Natural killer cell (primary cell): ENCODE measurements at regions not wholly inside any gene's neighbourhood (a gene's known extent, or its start where the extent isn't known, plus 50 kb on each side); places are given as distances from the start of the nearest gene placed in this dataset.
"Not testable (repeated sequence)": the region's sequence is repeated elsewhere in the genome, so short reads cannot be mapped to it uniquely, and the experiment has no call there.

Source experiments
- ATAC-seq, 3 donors: fragments of 150-1000 bp in 2 of 3; fragments of 200-7000 bp in 1 of 3; cut with Tn5 transposase; 1 replicate in 1 of 3; 2 replicates in 2 of 3; pipeline ENCODE4 v1.10.0; 2021; ENCODE audit warnings: mild to moderate bottlenecking in 2 of 3, moderate library complexity in 2 of 3
- DNase-seq, 2 donors: peaks; one replicate each; pipeline versions ENCODE4 v3.0.0 to v3.0.0-alpha.2; 2013 to 2021; ENCODE audit warnings: mixed read lengths in 1 of 2
- H3K27ac ChIP-seq: one replicate; pipeline ENCODE4 v1.5.1; 2013; ENCODE audit warnings: mild to moderate bottlenecking, low read length
- H3K27me3 ChIP-seq: one replicate; pipeline ENCODE4 v1.6.1; 2013; ENCODE audit warnings: low read length; ENCODE audit not compliant: control insufficient read depth, insufficient read depth
- H3K36me3 ChIP-seq: one replicate; pipeline ENCODE4 v1.6.1; 2013; ENCODE audit warnings: low read length; ENCODE audit not compliant: control insufficient read depth, insufficient read depth
- H3K4me1 ChIP-seq: one replicate; pipeline ENCODE4 v1.6.1; 2013; ENCODE audit warnings: low read length; ENCODE audit not compliant: control insufficient read depth, insufficient read depth
- H3K4me3 ChIP-seq: one replicate; pipeline ENCODE4 v1.5.1; 2013; ENCODE audit warnings: low read length
- H3K9me3 ChIP-seq: one replicate; pipeline ENCODE4 v1.6.1; 2013; ENCODE audit warnings: low read length; ENCODE audit not compliant: control insufficient read depth, insufficient read depth
- H3K27ac Mint-ChIP-seq, 2 donors: one replicate each; pipeline ENCODE4 v1.8.0; 2022; ENCODE audit warnings: mild to moderate bottlenecking in 2 of 2, mixed read lengths in 2 of 2, moderate library complexity in 1 of 2
- H3K27me3 Mint-ChIP-seq, 2 donors: one replicate each; pipeline ENCODE4 v1.8.0; 2022; ENCODE audit warnings: low read depth in 2 of 2, mixed read lengths in 2 of 2
- H3K36me3 Mint-ChIP-seq: one replicate; pipeline ENCODE4 v1.8.0; 2022; ENCODE audit warnings: mixed read lengths
- H3K4me1 Mint-ChIP-seq, 2 donors: one replicate each; pipeline ENCODE4 v1.8.0; 2022; ENCODE audit warnings: mixed read lengths in 2 of 2
- H3K4me3 Mint-ChIP-seq: one replicate; pipeline ENCODE4 v1.8.0; 2022; ENCODE audit warnings: mild to moderate bottlenecking, moderate library complexity, mixed read lengths
- H3K9me3 Mint-ChIP-seq, 2 donors: one replicate each; pipeline ENCODE4 v1.8.0; 2022; ENCODE audit warnings: mixed read lengths in 2 of 2
- whole genome bisulfite sequencing: methylation state at CpG from one replicate; pipeline ENCODE4 v1.1.7; 2013; ENCODE audit warnings: missing lambda C conversion rate; ENCODE audit not compliant: insufficient coverage; 5-methylcytosine and 5-hydroxymethylcytosine counted together
- intact Hi-C: fragments of 100-400 bp; cut with micrococcal nuclease; formaldehyde crosslinking; loops from one replicate; pipeline ENCODE4 v1.14.2; 2022
- TF ChIP-seq, protein P1 (sequence below): fragments of 200-600 bp; IDR thresholded peaks from one replicate; pipeline ENCODE4 v1.8.0; 2022; ENCODE audit warnings: antibody characterized with exemption

DNA sequence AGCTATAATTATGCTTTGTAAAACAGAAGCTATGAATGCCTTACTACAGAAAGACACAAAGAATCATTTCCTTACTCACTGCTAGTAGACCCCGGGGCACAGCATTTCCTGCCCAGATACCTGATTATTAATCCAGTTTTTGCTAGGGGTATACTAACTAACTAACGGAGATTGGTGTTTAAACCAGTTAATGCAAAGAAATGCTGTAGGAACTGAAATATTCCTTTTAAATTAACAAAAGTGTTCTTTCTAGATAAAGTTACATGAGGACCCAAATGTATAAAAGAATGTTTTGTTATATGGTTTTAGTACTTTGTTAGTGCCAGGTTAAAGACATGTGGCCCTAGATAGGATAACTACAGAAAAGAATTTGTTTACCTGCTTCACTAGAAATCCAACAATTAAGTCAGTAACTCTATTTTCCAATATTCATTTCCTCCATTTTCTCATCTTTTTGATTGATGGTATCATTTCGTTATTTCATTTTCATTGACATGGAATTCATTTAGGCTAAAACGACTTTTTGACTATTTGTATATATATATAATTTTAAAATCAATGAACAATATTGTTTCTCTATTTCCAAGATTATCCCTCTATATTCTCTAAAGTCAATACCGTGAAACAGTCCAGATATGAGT, 169.0 kb downstream of the USP22 start:
- peaks cover 13 to 32% of the 10 kb centered on the region in 2 donors for H3K27me3 Mint-ChIP-seq
- H3K9me3 Mint-ChIP-seq, H3K9me3 ChIP-seq, H3K4me1 Mint-ChIP-seq, H3K27me3 ChIP-seq, intact Hi-C loops, H3K36me3 Mint-ChIP-seq, H3K27ac ChIP-seq, DNase-seq, H3K4me3 Mint-ChIP-seq, H3K4me3 ChIP-seq, H3K36me3 ChIP-seq, H3K4me1 ChIP-seq, ATAC-seq, H3K27ac Mint-ChIP-seq: not testable (repeated sequence)
- WGBS, result 67% methylated on average over 1 of the region's 5 CpGs

DNA sequence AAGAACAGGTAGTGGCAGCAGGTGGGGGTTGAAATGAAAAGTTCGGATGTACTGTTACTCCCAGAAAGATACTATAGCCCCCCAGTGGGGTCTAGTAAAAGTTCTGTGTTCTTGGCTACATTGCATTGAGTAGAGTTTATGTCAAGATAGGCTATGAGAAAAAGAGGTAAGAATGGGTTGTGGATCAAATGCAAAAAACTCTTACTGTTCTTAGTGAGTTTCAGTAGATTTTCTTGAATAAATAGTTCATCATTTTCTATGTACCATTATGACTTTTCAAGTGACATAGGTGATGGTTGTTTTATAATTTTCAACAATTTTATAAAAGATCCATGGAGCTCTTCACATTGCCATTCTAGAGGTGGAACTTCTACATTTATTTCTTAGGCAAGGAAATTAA, 165.4 kb downstream of the USP22 start:
- H3K36me3 Mint-ChIP-seq, H3K4me1 ChIP-seq, H3K4me1 Mint-ChIP-seq, H3K27ac ChIP-seq, intact Hi-C loops, ATAC-seq, H3K27me3 ChIP-seq, H3K9me3 ChIP-seq, H3K9me3 Mint-ChIP-seq, H3K4me3 Mint-ChIP-seq, H3K27ac Mint-ChIP-seq, H3K36me3 ChIP-seq, DNase-seq, H3K4me3 ChIP-seq: not testable (repeated sequence)
- WGBS, result no CpG with 5 or more reads among the region's 1 CpG
- peaks cover 15 to 47% of the 10 kb centered on the region in 2 donors for H3K27me3 Mint-ChIP-seq

- intact Hi-C loops, result no loop called here
- peaks cover 8 to 19% of the 10 kb centered on the region in 2 donors for H3K27me3 Mint-ChIP-seq
- no peaks in the 10 kb centered on the region for H3K27me3 ChIP-seq
- H3K27ac ChIP-seq, result no peak overlapping the region
- no peaks in the 10 kb centered on the region for H3K9me3 Mint-ChIP-seq
- H3K36me3 ChIP-seq, result no peaks in the 10 kb centered on the region
- 98% methylated on average over 1 of the region's 2 CpGs for whole genome bisulfite sequencing
- no peak overlapping the region for H3K4me3 Mint-ChIP-seq
- no peak for DNase-seq
- H3K4me1 Mint-ChIP-seq, result no peaks in the 10 kb centered on the region
- no peaks in the 10 kb centered on the region for H3K9me3 ChIP-seq
- no peaks in the 10 kb centered on the region for H3K36me3 Mint-ChIP-seq
- H3K27ac Mint-ChIP-seq, result no peak overlapping the region
- H3K4me1 ChIP-seq, result no peaks in the 10 kb centered on the region
- no peak overlapping the region for H3K4me3 ChIP-seq
- TF ChIP-seq, protein P1, sequence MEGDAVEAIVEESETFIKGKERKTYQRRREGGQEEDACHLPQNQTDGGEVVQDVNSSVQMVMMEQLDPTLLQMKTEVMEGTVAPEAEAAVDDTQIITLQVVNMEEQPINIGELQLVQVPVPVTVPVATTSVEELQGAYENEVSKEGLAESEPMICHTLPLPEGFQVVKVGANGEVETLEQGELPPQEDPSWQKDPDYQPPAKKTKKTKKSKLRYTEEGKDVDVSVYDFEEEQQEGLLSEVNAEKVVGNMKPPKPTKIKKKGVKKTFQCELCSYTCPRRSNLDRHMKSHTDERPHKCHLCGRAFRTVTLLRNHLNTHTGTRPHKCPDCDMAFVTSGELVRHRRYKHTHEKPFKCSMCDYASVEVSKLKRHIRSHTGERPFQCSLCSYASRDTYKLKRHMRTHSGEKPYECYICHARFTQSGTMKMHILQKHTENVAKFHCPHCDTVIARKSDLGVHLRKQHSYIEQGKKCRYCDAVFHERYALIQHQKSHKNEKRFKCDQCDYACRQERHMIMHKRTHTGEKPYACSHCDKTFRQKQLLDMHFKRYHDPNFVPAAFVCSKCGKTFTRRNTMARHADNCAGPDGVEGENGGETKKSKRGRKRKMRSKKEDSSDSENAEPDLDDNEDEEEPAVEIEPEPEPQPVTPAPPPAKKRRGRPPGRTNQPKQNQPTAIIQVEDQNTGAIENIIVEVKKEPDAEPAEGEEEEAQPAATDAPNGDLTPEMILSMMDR, result no peak
- ATAC-seq, result no peak
Measured at GRCh38 chr17:20890338-20890737, 152.5 kb downstream of the USP22 start.

GRCh38 chr17:20895426-20895825, 147.4 kb downstream of the USP22 start:
- H3K4me1 Mint-ChIP-seq, H3K36me3 ChIP-seq, intact Hi-C loops, H3K27ac Mint-ChIP-seq, H3K9me3 Mint-ChIP-seq, H3K4me3 ChIP-seq, H3K27me3 ChIP-seq, DNase-seq, H3K4me1 ChIP-seq, H3K9me3 ChIP-seq, ATAC-seq, H3K36me3 Mint-ChIP-seq, H3K27me3 Mint-ChIP-seq, H3K27ac ChIP-seq, H3K4me3 Mint-ChIP-seq: not testable (repeated sequence)
- 93% methylated on average over 16 of the region's 18 CpGs for WGBS

- WGBS, result 65% methylated on average over 30 of the region's 30 CpGs
- Mint-ChIP-seq H3K9me3 (no peaks in the 10 kb centered on the region), H3K4me1 (no peaks in the 10 kb centered on the region)
Measured at GRCh38 chr17:20896153-20896649, 146.6 kb downstream of the USP22 start.

GRCh38 chr17:20898726-20899125, 144.1 kb downstream of the USP22 start:
- H3K4me3 ChIP-seq, H3K4me3 Mint-ChIP-seq, intact Hi-C loops, DNase-seq, H3K36me3 Mint-ChIP-seq, ATAC-seq, H3K36me3 ChIP-seq, H3K4me1 Mint-ChIP-seq, H3K9me3 ChIP-seq, H3K9me3 Mint-ChIP-seq, H3K27me3 ChIP-seq, H3K27ac Mint-ChIP-seq, H3K27ac ChIP-seq, H3K4me1 ChIP-seq: not testable (repeated sequence)
- peaks cover 19 to 24% of the 10 kb centered on the region in 2 donors for H3K27me3 Mint-ChIP-seq
- 96% methylated on average over 4 of the region's 5 CpGs for WGBS

More at GRCh38 chr17:20896153-20896649, 146.6 kb downstream of the USP22 start:
- TF ChIP-seq, protein P1, result no peak
- no peak overlapping the region for H3K27ac ChIP-seq
- H3K4me3 ChIP-seq, result no peak overlapping the region
- Mint-ChIP-seq H3K27ac (no peak overlapping the region), H3K36me3 (no peaks in the 10 kb centered on the region), H3K27me3 (peaks cover 0 to 9% of the 10 kb centered on the region in 2 donors), H3K4me3 (no peak overlapping the region)
- no peaks in the 10 kb centered on the region for H3K9me3 ChIP-seq
- DNase-seq (peak in 1 of 2 donors; percentile 49), ATAC-seq (peak in 2 of 3 donors; percentile 43 to 77)
- H3K27me3 ChIP-seq, result no peaks in the 10 kb centered on the region
- no peaks in the 10 kb centered on the region for H3K36me3 ChIP-seq
- intact Hi-C loops, result no loop called here
- H3K4me1 ChIP-seq, result no peaks in the 10 kb centered on the region
